Activated CD4-positive, alpha-beta T cell treated with anti-CD3 and anti-CD28 coated beads for 48 hours (primary cell): ENCODE measurements at regions not wholly inside any gene's neighbourhood (a gene's known extent, or its start where the extent isn't known, plus 50 kb on each side); places are given as distances from the start of the nearest gene placed in this dataset.
"Not testable (repeated sequence)": the region's sequence is repeated elsewhere in the genome, so short reads cannot be mapped to it uniquely, and the experiment has no call there.

Experiments
- DNase-seq: peaks from one replicate; pipeline ENCODE4 v3.0.0-alpha.2; 2020

- DNase-seq, result no peak
Measured at GRCh38 chr4:110359076-110359475, 116.9 kb upstream of the ENPEP start.

GRCh38 chr4:110357521-110357920 lies 118.4 kb upstream of the ENPEP start:
- DNase-seq, result no peak

GRCh38 chr4:110354460-110354859 lies 121.5 kb upstream of the ENPEP start:
- DNase-seq, result no peak

- DNase-seq, result no peak
Measured at GRCh38 chr4:110352670-110353442, 123.1 kb upstream of the ENPEP start.

GRCh38 chr4:110348711-110349383 lies 127.1 kb upstream of the ENPEP start:
- DNase-seq, result no peak

- DNase-seq, result no peak
Measured at GRCh38 chr4:110347805-110348204, 128.2 kb upstream of the ENPEP start.

GRCh38 chr4:110344165-110344564 lies 131.8 kb upstream of the ENPEP start:
- DNase-seq, result no peak

- no peak for DNase-seq
Measured at GRCh38 chr4:110343534-110343933, 132.4 kb upstream of the ENPEP start.

- DNase-seq, result not testable (repeated sequence)
Measured at GRCh38 chr4:110341118-110341517, 134.8 kb upstream of the ENPEP start.

GRCh38 chr4:110335399-110335798 lies 137.0 kb upstream of the ELOVL6 start:
- DNase-seq, result no peak

GRCh38 chr4:110332483-110332882 lies 134.1 kb upstream of the ELOVL6 start:
- DNase-seq, result no peak

GRCh38 chr4:110326426-110326825 lies 128.0 kb upstream of the ELOVL6 start:
- not testable (repeated sequence) for DNase-seq

- DNase-seq, result no peak
Measured at GRCh38 chr4:110310795-110311194, 112.4 kb upstream of the ELOVL6 start.

- no peak for DNase-seq
Measured at GRCh38 chr4:110309675-110310074, 111.3 kb upstream of the ELOVL6 start.

- no peak for DNase-seq
Measured at GRCh38 chr4:110306303-110306702, 107.9 kb upstream of the ELOVL6 start.

GRCh38 chr4:110305455-110305854 lies 107.0 kb upstream of the ELOVL6 start:
- DNase-seq, result no peak

GRCh38 chr4:110296892-110297291 lies 98.5 kb upstream of the ELOVL6 start:
- no peak for DNase-seq

GRCh38 chr4:110294165-110294564 lies 95.8 kb upstream of the ELOVL6 start:
- DNase-seq, result no peak

GRCh38 chr4:110292994-110293744 lies 94.8 kb upstream of the ELOVL6 start:
- no peak for DNase-seq

GRCh38 chr4:110290511-110290910 lies 92.1 kb upstream of the ELOVL6 start:
- DNase-seq, result no peak

GRCh38 chr4:110289601-110290100 lies 91.2 kb upstream of the ELOVL6 start:
- no peak for DNase-seq

GRCh38 chr4:110287130-110287529 lies 88.7 kb upstream of the ELOVL6 start:
- DNase-seq, result peak; percentile 12

GRCh38 chr4:110278127-110278526 lies 79.7 kb upstream of the ELOVL6 start:
- DNase-seq, result no peak

GRCh38 chr4:110275871-110276270 lies 77.5 kb upstream of the ELOVL6 start:
- DNase-seq, result no peak
